Activated B cell treated with CpG ODN at 0.5 μM for 24 hours (primary cell): ENCODE measurements at regions not wholly inside any gene's neighbourhood (a gene's known extent, or its start where the extent isn't known, plus 50 kb on each side); places are given as distances from the start of the nearest gene placed in this dataset.

Source experiments
- ATAC-seq: fragments of 200-7000 bp; cut with Tn5 transposase; one replicate; pipeline ENCODE4 v1.10.0; 2021; ENCODE audit warnings: low read depth, mild to moderate bottlenecking, moderate library complexity
- CTCF ChIA-PET: fragments of 350-600 bp; sonication (Branson Sonifier 250); formaldehyde crosslinking; loops from one replicate; lab custom pipeline; 2021; ENCODE audit warnings: antibody characterized with exemption; lab: Charles Lee
- POLR2A ChIA-PET: fragments of 350-600 bp; sonication (Branson Sonifier 250); formaldehyde crosslinking; loops from one replicate; lab custom pipeline; 2021; ENCODE audit warnings: antibody characterized with exemption; lab: Charles Lee
- DNase-seq: peaks from one replicate; pipeline ENCODE4 v3.0.0; 2022
- H3K27ac Mint-ChIP-seq: one replicate; pipeline ENCODE4 v1.8.0; 2020; ENCODE audit warnings: mixed read lengths
- H3K27me3 Mint-ChIP-seq: one replicate; pipeline ENCODE4 v1.8.0; 2021; ENCODE audit warnings: mixed read lengths
- H3K36me3 Mint-ChIP-seq: one replicate; pipeline ENCODE4 v1.8.0; 2021; ENCODE audit warnings: low read depth, mixed read lengths
- H3K4me1 Mint-ChIP-seq: one replicate; pipeline ENCODE4 v1.8.0; 2021; ENCODE audit warnings: mixed read lengths
- H3K4me3 Mint-ChIP-seq: one replicate; pipeline ENCODE4 v1.8.0; 2020; ENCODE audit warnings: mild to moderate bottlenecking, mixed read lengths
- H3K9me3 Mint-ChIP-seq: one replicate; pipeline ENCODE4 v1.8.0; 2020; ENCODE audit warnings: mixed read lengths
- CTCF ChIP-seq: fragments of 200-600 bp; IDR thresholded peaks from one replicate; pipeline ENCODE4 v1.8.0; 2022; ENCODE audit warnings: antibody characterized with exemption, mild to moderate bottlenecking
- intact Hi-C: fragments of 100-400 bp; cut with micrococcal nuclease; formaldehyde crosslinking; loops from one replicate; pipeline ENCODE4 v1.15.1; 2024

- Mint-ChIP-seq H3K4me3 (no peak overlapping the region), H3K27ac (peak overlapping the region; percentile 53), H3K4me1 (peaks cover 8% of the 10 kb centered on the region), H3K36me3 (no peaks in the 10 kb centered on the region), H3K27me3 (no peaks in the 10 kb centered on the region), H3K9me3 (no peaks in the 10 kb centered on the region)
- DNase-seq (no peak), ATAC-seq (peak; percentile 42)
- no peak for TF ChIP-seq CTCF
- CTCF ChIA-PET, result no interaction called here
- intact Hi-C loops, result no loop called here
- POLR2A ChIA-PET, result no interaction called here
Observed at GRCh38 chrX:20432746-20433387, 166.2 kb upstream of the RPS6KA3 start.

GRCh38 chrX:20432048-20432447 lies 165.3 kb upstream of the RPS6KA3 start:
- no peak for TF ChIP-seq CTCF
- Mint-ChIP-seq H3K27me3 (no peaks in the 10 kb centered on the region), H3K4me3 (no peak overlapping the region), H3K9me3 (no peaks in the 10 kb centered on the region), H3K36me3 (no peaks in the 10 kb centered on the region), H3K27ac (no peak overlapping the region), H3K4me1 (peaks cover 14% of the 10 kb centered on the region)
- POLR2A ChIA-PET, result no interaction called here
- CTCF ChIA-PET, result no interaction called here
- DNase-seq (no peak), ATAC-seq (no peak)
- intact Hi-C loops, result no loop called here

- H3K4me3 Mint-ChIP-seq, result no peak overlapping the region
- TF ChIP-seq CTCF, result no peak
- ChIA-PET POLR2A (no interaction called here), CTCF (no interaction called here)
- H3K9me3 Mint-ChIP-seq, result no peaks in the 10 kb centered on the region
- H3K27ac Mint-ChIP-seq, result no peak overlapping the region
- intact Hi-C loops, result no loop called here
- ATAC-seq, result no peak
- no peak for DNase-seq
- no peaks in the 10 kb centered on the region for H3K27me3 Mint-ChIP-seq
- peaks cover 15% of the 10 kb centered on the region for H3K4me1 Mint-ChIP-seq
- H3K36me3 Mint-ChIP-seq, result no peaks in the 10 kb centered on the region
Observed at GRCh38 chrX:20431486-20431885, 164.8 kb upstream of the RPS6KA3 start.

GRCh38 chrX:20427173-20427770 lies 160.6 kb upstream of the RPS6KA3 start:
- Mint-ChIP-seq H3K27me3 (no peaks in the 10 kb centered on the region), H3K4me1 (peaks cover 7% of the 10 kb centered on the region), H3K27ac (no peak overlapping the region), H3K4me3 (no peak overlapping the region), H3K9me3 (no peaks in the 10 kb centered on the region), H3K36me3 (no peaks in the 10 kb centered on the region)
- DNase-seq (no peak), ATAC-seq (no peak)
- ChIA-PET CTCF (no interaction called here), POLR2A (interaction anchor here (0.8 kb wide), 1 partner anchor 9 kb away, joined by 4 read pairs; no protein-coding TSS in a partner anchor)
- TF ChIP-seq CTCF, result no peak
- intact Hi-C loops, result no loop called here

GRCh38 chrX:20421697-20422096 lies 155.0 kb upstream of the RPS6KA3 start:
- Mint-ChIP-seq H3K9me3 (no peaks in the 10 kb centered on the region), H3K4me1 (peaks cover 17% of the 10 kb centered on the region), H3K36me3 (no peaks in the 10 kb centered on the region), H3K4me3 (no peak overlapping the region), H3K27me3 (no peaks in the 10 kb centered on the region), H3K27ac (no peak overlapping the region)
- DNase-seq (no peak), ATAC-seq (no peak)
- TF ChIP-seq CTCF, result no peak
- ChIA-PET CTCF (no interaction called here), POLR2A (no interaction called here)
- intact Hi-C loops, result no loop called here
